ENCODE measurements at regions not wholly inside any gene's neighbourhood (a gene's known extent, or its start where the extent isn't known, plus 50 kb on each side); places are given as distances from the start of the nearest gene placed in this dataset.
"Not testable (repeated sequence)": the region's sequence is repeated elsewhere in the genome, so short reads cannot be mapped to it uniquely, and the experiment has no call there.

DNA sequence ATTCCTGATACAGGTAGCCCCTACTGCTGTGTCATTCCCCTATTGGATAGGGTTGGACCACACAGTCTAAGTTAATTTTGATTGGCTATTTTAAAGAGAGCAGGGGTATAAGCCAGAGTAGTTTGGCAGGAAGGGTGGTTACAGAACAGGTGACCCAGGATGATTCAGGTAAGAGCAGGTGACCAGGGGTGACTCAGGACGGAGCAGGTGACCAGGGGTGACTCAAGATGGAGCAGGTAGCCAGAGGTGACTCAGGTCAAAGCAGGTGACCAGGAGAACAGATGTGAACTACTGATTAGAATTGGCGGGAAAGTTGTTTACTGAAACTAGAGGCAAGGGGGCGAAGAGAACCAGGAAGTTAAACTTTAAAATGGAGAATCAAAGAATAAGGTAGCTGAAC, 50.5 kb upstream of the MYL1 start:
- TF ChIP-seq POLR2AphosphoS5 (IDR thresholded peaks at IDR 0.05; ENCODE audit: low read depth, low read length); JUND (IDR thresholded peaks at IDR 0.05); GABPA (IDR thresholded peaks at IDR 0.05; ENCODE audit: low read depth); FOXM1 (IDR thresholded peaks at IDR 0.05; ENCODE audit: low read depth); MXI1 (IDR thresholded peaks at IDR 0.05; ENCODE audit: low read depth, low read length); SMC3 (IDR thresholded peaks at IDR 0.05; ENCODE audit: low read depth, low read length); NFIC (IDR thresholded peaks at IDR 0.05; ENCODE audit: borderline replicate concordance); ELF1 (IDR thresholded peaks at IDR 0.05); TEAD4 (IDR thresholded peaks at IDR 0.05; ENCODE audit: borderline replicate concordance, insufficient read depth); ZBTB33 (IDR thresholded peaks at IDR 0.05; ENCODE audit: borderline replicate concordance, low read depth); EP300 (IDR thresholded peaks at IDR 0.05; ENCODE audit: borderline replicate concordance in 1 of 2, low read depth in 1 of 2, low read length in 1 of 2): not testable (repeated sequence)
- TF ChIP-seq, protein P1, sequence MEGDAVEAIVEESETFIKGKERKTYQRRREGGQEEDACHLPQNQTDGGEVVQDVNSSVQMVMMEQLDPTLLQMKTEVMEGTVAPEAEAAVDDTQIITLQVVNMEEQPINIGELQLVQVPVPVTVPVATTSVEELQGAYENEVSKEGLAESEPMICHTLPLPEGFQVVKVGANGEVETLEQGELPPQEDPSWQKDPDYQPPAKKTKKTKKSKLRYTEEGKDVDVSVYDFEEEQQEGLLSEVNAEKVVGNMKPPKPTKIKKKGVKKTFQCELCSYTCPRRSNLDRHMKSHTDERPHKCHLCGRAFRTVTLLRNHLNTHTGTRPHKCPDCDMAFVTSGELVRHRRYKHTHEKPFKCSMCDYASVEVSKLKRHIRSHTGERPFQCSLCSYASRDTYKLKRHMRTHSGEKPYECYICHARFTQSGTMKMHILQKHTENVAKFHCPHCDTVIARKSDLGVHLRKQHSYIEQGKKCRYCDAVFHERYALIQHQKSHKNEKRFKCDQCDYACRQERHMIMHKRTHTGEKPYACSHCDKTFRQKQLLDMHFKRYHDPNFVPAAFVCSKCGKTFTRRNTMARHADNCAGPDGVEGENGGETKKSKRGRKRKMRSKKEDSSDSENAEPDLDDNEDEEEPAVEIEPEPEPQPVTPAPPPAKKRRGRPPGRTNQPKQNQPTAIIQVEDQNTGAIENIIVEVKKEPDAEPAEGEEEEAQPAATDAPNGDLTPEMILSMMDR (IDR thresholded peaks at IDR 0.05) = not testable (repeated sequence)
- TF ChIP-seq, protein P2, sequence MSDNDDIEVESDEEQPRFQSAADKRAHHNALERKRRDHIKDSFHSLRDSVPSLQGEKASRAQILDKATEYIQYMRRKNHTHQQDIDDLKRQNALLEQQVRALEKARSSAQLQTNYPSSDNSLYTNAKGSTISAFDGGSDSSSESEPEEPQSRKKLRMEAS (IDR thresholded peaks at IDR 0.05; ENCODE audit: low read depth) = not testable (repeated sequence)
